ACHN (cell line): ENCODE measurements at regions not wholly inside any gene's neighbourhood (a gene's known extent, or its start where the extent isn't known, plus 50 kb on each side); places are given as distances from the start of the nearest gene placed in this dataset.
"Not testable (repeated sequence)": the region's sequence is repeated elsewhere in the genome, so short reads cannot be mapped to it uniquely, and the experiment has no call there.

ENCODE experiments used
- DNase-seq: peaks from one replicate; pipeline ENCODE4 v3.0.0-alpha.2; 2015
- in situ Hi-C: cut with HindIII; loops from 2 replicates; pipeline ENCODE4 v1.10.0; 2017; ENCODE audit warnings: low sequenced_read_pairs, low pct_ligation_motif_present, low pct_unique_long_range_greater_than_20kb

DNA sequence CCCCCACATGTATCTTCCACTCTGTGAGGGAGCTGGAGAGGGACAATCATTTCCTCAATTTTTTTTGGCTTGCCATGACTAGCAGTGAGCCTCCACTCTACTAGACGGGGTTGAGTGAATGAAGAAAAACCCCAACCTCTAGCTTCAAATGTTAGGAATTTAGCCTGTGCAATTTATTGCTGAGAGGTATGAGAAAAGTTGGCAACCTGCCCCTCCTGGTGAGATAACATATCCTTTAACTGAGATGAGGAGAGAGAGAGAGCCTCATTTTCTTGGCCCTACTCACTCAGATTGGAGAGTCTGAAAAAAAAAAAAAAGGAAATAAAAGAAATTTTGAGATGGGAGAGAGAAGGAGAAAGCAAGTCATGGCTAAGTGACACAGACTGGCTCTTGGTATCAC is 218.2 kb upstream of the CARD18 start:
- DNase-seq: peak; percentile 2
- in situ Hi-C loops: no loop called here

DNA sequence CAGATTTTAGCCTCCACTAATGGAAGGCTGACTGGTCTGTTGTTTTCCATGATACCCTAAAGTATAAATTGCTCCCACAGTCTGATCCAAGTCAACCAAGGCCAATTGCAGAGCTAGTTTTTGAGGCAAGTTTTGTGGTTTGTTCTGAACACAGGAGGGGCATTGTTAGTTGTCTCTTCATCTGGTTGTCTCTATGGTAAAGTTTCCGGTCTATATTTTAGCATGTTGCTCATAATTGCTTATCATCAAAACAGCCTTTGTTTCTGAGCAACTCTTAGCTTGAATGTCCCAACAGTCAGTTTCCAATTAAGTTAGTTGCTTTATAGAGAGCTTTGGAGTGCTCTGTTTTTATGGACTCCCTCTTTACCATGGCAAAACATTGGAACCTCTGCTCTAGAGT is 217.6 kb upstream of the CARD18 start:
- in situ Hi-C loops: no loop called here
- no peak for DNase-seq

DNA sequence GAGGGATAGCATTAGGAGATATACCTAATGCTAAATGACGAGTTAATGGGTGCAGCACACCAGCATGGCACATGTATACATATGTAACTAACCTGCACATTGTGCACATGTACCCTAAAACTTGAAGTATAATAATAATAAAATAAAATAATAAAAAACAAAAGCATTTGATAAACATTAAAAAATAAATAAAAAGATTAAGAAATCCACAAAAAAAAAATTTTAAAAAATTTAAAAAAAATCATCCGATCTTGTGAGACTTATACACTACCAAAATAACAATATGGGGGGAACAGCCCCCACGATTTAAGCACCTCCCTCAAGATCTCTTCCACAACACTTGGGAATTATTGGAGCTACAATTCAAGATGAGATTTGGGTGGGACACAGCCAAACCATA is 210.3 kb upstream of the CARD18 start:
- in situ Hi-C loops, DNase-seq: not testable (repeated sequence)

DNA sequence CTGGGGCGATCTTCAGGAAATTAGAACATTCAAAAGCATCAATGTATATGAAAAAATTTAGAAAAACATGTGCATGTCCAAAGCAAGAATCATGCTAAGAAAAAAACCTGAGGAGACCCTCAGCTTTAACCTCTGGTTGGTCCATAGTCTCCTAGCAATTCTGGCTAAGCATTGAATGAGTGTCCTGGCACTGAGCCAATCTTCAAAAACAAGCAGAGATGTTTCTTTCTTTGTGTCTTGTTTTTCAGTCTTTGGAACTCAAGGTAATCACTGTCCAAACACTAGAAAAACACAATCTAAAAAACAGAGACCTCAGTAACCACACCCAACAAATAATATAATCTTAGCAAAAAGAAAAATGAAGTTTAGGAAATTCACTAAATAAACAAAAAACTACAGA is 205.4 kb upstream of the CARD18 start:
- in situ Hi-C loops: no loop called here
- no peak for DNase-seq

DNA sequence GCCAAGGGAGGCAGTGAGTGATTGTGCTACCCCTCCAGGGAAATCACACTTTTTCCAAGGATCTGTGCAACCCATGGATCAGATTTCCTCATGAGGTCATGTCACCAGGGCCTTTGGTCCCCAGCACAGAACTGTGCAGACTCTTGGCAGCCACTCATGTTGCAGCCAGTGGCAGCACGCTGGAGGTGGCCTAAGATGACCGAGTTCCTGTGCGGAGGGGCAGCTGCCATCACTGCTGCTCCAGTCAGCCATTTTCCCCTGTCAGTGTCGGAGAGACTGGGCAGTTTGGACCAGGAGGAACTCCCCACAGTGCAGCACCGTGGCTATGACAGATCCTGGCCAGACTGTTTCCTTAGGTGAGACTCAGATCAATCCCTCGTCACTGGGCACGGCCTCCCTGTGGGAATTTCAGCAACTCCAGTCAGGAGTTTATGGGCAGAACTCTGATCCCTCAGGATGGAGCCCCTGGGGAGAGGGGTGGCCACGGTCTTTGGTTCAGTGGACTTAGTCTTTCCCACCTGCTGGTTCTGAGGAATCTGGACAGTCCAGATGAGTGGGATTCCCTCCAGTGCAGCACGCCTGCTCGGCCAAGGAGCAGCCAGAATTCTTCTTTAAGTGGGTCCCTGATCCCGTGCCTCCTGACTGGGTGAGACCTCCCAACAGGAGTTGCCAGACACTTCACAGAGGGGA is 194.6 kb upstream of the CARD18 start:
- in situ Hi-C loops: no loop called here
- DNase-seq: no peak

DNA sequence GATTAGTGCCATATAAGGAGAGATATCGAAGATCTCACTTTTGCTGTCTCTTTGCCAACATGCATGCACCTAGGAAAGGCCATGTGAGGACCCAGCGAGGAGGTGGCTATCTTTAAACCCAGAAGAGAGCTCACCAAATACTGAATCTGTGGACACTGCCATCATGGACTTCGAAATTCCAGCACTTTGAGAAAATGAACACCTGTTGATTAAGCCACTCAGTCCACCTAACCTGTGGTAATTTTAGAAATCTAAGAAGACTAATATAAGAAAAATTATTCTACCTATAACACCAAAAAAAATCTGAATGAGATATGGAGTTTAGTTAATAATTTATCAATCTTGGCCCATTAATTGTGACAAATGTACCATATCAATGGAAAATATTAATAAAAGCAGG is 193.6 kb upstream of the CARD18 start:
- DNase-seq: no peak
- in situ Hi-C loops: no loop called here

DNA sequence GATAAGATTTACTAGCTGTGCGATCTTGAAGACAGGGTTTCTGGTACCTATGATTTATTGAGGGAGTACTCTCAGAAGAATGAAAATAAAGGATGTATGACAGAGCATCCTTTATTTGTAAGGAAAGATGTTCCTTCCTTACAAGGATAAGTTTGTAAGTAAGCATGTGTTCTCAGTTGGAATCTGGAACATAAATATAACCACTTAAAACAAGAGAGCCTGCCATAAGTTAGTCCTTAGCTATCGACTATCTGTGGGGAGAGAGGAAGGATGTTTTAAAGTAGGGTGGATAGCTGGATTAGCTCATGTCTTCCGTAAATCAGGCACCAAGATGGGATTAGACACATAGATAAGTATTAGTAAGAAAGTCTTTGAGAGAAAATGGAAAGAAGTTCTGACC is 192.6 kb upstream of the CARD18 start:
- no peak for DNase-seq
- in situ Hi-C loops: no loop called here

DNA sequence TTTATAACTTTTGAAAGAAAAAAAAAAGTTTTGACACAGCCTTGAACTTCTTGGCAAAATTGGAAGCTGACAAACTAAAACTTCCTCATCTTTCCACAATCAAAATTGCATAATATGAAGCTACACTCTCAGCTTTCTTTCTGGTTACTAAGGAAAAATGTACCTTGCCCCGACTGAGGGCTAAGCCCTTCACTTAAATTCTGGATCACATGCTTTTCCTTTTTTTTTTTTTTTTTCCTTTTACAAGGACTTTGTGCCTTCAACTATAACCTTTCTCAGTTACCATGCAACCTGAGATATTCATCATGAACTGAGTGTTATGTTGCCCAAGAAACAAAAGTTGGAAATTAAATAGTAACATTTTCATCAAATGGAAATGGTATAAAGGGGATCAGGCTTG is 188.5 kb upstream of the CARD18 start:
- in situ Hi-C loops: no loop called here
- no peak for DNase-seq

DNA sequence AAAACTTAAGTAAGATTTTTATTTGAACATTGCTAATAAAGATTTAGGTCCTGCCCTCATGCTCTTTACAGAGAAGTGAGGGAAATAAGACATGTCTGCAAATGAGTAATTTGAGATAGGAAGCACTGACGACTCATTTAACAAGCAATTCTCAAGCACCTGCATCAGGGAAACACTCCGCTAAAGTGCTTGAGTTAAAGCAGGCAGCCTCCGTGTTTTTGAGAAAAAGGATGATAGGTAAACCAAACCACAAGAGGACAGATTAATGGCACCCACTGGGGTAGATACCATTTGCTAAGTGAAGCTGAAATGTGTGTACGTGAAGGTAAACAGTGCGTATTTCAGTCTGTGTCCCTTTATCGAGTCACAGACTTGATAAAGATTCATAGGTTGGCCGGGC is 184.6 kb upstream of the CARD18 start:
- DNase-seq: no peak
- in situ Hi-C loops: no loop called here

DNA sequence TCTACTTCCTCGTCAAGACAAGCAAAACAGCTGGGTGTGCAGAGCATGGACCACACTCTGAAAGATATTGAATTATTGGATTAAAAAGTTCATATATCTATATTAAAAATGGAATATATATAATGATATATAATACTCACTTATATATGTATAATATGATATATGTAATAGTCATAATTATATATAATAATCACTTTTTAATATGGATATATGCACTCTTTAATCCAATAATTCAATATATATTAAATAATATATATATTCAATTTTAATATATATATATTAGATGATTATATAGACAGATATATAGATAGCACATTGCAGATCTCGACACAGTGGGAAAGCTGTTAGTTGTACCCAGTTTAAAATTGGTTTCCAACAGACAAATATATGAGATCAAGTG is 182.1 kb upstream of the CARD18 start:
- in situ Hi-C loops: no loop called here
- no peak for DNase-seq

DNA sequence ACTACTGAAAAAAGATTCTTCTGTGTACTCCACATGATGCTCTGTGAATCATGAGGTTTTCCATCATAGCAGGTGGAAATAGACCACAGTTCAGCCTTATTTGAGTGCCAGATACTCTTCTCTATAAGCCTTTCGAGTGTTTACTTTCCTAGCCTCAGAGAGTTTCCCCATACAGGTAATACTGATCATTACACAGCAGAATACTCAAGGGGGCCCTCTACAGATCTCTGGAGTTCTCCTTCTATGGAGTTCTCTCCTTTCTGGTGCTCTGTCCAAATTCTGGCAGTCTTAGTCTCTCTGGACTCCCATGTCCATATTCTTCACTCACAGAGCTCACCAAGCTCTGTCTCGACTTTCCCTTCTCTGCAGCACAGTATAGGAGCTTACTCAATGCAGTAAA is 175.7 kb upstream of the CARD18 start:
- peak; percentile 5 for DNase-seq
- in situ Hi-C loops: no loop called here

DNA sequence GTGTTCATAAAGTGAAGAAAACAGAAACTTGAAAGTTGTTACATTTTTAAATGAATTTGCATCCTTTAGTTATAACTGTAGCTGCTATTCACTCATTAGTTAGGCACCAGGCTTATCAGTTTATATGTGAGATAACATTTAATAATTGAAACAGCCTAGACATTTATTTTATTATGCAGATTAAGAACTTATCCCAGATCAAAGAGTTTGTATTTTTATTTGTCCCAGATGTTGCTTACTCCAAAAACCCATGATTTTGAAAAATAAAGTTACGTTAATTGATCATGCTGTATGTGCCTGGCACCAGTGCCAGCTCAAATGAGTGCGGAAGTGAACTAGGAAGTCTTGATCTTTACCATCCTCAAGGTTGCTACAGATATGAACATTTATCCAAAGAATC is 172.7 kb upstream of the CARD18 start:
- no peak for DNase-seq
- in situ Hi-C loops: no loop called here

DNA sequence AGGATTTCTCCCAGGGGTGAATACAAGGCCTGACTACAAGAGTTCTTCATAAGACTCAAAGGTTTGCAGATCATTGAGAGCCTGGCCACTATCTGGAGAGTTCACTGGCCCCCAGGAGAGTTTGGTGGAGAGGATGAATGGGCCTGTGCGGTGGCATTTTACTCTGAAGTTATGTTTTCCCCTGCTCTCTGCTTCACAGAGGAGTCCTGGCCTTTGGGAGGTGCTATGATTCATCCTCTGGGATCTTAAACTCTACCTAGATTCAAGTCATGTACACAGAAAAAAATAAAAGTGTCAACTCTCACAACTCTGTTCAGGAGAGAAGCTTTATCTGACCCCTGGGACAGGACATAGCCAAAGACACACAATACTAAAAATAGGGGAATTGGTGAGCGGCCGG is 159.1 kb upstream of the CARD18 start:
- DNase-seq: no peak
- in situ Hi-C loops: no loop called here

DNA sequence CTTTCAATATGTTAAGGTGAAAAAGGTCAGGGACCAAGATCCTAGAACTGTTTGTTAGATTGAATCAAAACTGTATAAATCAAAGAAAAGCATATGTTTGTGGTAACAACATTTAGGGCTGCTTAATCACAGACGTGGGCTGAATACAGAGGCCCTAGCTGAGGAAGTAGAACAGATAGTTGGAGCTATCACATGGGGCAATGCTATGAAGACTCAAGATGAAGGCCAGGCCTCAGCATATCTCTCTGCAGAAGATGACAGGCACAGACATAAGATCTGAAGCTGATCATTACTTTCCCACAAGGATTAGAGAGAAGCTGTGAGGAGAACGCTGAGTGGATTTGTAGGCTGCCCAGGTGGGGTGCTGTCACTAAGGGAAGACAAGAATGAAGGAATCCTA is 158.6 kb upstream of the CARD18 start:
- in situ Hi-C loops: no loop called here
- no peak for DNase-seq

DNA sequence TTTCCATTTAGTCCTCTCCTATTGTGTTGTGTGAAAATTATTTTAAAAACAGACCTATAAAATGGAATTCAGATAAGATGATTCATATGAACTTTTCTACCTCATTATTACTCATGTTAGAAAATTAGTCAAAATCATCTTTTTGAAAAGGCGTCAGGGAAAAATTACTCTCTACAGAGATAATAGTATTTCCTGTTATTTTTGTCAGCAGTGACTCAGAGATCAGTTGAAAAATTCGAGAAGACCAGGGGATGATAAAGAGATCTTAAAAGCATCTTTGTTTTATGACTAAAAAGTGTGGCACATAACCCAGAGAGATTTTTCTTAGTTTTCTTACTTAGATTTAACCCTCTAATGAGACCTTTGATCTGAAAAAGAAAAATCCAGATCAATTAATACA is 157.9 kb upstream of the CARD18 start:
- DNase-seq: no peak

DNA sequence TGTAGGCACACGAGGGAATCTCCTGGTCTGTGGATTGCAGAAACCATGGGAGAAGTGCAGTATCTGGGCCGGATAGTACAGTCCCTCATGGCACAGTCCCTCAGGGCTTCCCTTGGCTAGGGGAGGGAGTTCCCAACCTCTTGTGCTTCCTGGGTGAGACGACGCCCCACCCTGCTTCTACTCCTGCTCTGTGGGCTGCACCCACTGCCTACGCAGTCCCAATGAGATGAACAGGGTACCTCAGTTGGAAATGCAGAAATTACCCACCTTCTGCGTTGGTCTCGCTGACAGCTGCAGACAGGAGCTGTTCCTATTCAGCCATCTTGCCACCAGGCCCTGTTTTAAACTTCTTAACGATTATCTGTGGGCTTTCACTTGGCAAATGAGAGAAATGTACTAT is 157.2 kb upstream of the CARD18 start:
- no peak for DNase-seq
- in situ Hi-C loops: no loop called here

More for the DNA sequence above, 157.9 kb upstream of the CARD18 start:
- in situ Hi-C loops: no loop called here

DNA sequence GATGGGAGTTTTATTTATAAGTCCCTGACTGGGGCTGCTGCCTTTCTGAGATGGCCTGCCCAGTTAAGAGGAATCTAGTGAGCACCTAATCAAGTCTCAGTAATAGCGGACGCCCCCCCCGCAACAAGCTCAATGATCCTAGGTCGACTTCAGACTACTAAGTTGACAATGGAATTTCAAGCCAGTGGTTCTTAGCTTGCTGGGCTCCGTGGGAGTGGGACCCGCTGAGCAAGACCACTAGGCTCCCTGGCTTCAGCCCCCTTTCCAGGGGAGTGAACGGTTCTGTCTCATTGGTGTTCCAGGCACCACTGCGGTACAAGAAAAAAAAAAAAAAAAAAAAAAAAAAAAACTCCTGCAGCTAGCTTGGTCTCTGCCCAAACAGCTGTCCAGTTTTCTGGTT is 156.8 kb upstream of the CARD18 start:
- no peak for DNase-seq
- in situ Hi-C loops: no loop called here

DNA sequence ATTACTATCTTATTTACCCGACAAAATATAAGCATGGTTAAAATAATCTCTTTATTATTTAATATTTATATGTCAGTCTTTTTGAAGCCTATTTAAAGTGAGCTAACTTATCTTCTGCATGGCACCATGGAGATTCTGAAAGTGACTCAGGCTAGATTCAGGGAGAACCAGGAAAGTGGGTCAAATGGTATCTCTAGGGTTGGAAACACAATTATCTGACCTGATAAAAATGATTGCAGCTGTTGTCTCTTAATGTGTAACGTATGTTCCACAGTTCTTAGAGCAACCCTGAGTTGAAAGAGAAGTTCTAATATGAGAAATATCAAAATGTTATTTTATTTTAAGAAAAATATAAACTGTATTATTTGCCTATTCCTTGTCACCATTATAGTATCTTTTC is 143.1 kb upstream of the CARD18 start:
- DNase-seq: no peak
- in situ Hi-C loops: no loop called here

DNA sequence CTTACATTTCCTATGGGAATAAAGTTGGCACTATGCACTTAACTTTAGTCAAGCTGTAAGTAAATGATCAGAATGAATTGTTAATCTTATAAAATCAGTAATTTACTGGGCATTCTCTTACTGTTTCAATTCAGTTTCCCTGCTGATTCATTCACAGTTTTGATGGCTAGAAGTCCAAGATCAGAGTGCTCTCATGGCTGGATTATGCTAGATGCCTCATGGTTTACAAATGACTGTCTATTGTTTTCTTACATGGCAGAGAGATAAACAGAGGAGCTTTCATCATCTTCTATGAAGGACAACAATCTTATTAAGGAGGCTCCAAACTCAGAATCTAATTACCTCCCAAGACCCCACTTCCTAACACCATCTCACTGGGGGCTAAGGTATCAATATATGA is 135.1 kb upstream of the CARD18 start:
- DNase-seq: no peak
- in situ Hi-C loops: no loop called here

DNA sequence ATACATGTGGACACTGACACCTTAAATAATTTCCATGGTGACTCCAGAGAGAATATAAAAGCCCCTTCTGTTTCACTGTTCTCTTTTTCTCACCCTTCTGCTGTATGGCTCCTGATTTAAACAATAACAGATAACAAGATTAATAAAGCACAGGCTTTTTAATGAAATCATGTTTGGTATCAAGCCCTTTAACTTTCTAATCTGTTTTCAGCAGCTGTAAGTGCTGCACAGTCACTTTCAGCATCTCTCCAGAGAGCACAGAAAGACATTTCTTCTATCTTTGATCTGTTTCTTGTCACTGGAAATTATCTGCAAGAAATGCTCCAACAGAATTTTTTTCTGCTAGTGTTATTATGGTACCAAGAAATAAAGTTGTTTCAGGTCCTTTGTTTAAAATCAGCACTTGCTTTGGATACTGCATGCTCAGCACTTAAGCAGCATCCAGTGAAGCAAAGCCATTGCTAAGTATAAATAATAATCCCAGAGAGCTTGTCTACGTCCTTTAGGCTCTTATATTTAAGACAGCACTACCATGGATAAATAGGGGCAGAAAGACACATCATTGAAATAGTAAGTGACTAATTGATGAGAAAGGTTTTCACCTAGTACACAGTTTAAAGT is 134.2 kb upstream of the CARD18 start:
- in situ Hi-C loops: no loop called here
- DNase-seq: no peak

DNA sequence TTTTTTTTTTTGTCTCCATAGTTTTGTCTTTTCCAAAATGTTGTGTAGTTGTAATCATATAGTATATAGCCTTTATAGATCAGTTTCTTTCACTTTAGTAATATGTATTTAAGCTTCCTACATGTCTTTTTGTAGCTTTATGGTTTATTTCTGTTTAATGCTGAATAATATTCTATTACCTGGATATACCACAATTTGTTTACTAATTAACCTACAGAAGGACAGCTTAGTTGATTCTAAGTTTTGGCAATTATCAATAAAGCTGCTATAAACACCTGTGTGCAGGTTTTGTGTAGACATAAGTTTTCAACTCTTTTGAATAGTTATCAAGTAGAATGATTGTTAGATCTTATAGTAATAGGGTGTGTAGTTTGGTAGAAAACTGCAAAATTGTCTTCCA is 130.3 kb upstream of the CARD18 start:
- no peak for DNase-seq
- in situ Hi-C loops: no loop called here
